NB4 (cell line): ENCODE measurements at regions not wholly inside any gene's neighbourhood (a gene's known extent, or its start where the extent isn't known, plus 50 kb on each side); places are given as distances from the start of the nearest gene placed in this dataset.

ENCODE experiments used
- POLR2A ChIP-seq: IDR thresholded peaks from 2 replicates; pipeline ENCODE4 v1.6.1; 2011; ENCODE audit warnings: mild to moderate bottlenecking; ENCODE audit not compliant: insufficient read length; ENCODE audit errors: extremely low read depth
- TF ChIP-seq, protein P1 (sequence below): IDR thresholded peaks from one replicate; pipeline ENCODE4 v1.5.1; 2012; ENCODE audit warnings: low read depth, low read length
- TF ChIP-seq, protein P2 (sequence below): IDR thresholded peaks from 2 replicates; pipeline ENCODE4 v1.6.1; 2011; ENCODE audit warnings: low read depth, low read length

DNA sequence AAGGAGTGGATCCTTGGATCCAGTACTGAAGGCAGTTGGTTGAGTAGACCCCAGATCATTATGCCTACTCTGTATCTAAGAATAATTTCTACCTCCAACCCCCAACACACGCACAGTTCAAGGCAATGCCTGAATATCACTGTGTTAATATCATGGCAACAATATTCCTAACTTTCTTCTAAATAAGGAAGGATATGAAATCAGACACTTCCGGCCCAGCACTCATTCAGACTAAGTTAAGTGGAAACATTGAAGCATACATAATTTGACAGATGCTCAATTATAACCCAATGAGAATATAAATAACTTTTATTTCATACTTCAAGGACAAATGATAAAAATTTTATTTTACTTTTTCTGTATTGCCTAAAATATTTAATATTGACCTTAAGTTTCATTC lies 153.6 kb upstream of the COL3A1 start:
- TF ChIP-seq, protein P1, sequence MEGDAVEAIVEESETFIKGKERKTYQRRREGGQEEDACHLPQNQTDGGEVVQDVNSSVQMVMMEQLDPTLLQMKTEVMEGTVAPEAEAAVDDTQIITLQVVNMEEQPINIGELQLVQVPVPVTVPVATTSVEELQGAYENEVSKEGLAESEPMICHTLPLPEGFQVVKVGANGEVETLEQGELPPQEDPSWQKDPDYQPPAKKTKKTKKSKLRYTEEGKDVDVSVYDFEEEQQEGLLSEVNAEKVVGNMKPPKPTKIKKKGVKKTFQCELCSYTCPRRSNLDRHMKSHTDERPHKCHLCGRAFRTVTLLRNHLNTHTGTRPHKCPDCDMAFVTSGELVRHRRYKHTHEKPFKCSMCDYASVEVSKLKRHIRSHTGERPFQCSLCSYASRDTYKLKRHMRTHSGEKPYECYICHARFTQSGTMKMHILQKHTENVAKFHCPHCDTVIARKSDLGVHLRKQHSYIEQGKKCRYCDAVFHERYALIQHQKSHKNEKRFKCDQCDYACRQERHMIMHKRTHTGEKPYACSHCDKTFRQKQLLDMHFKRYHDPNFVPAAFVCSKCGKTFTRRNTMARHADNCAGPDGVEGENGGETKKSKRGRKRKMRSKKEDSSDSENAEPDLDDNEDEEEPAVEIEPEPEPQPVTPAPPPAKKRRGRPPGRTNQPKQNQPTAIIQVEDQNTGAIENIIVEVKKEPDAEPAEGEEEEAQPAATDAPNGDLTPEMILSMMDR, result no peak
- no peak for TF ChIP-seq POLR2A
- TF ChIP-seq, protein P2, sequence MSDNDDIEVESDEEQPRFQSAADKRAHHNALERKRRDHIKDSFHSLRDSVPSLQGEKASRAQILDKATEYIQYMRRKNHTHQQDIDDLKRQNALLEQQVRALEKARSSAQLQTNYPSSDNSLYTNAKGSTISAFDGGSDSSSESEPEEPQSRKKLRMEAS, result no peak
